ENCODE measurements at regions not wholly inside any gene's neighbourhood (a gene's known extent, or its start where the extent isn't known, plus 50 kb on each side); places are given as distances from the start of the nearest gene placed in this dataset.

- no peak overlapping the region for H3K4me3 ChIP-seq (ENCODE audit: low read depth in 1 of 2, low read length in 2 of 2)
- no peaks in the 10 kb centered on the region for H3K79me2 ChIP-seq (ENCODE audit: insufficient read depth, low read length)
- peaks cover 12% of the 10 kb centered on the region for H3K4me1 ChIP-seq (ENCODE audit: insufficient read depth, low read length)
- no peak overlapping the region for H3K9ac ChIP-seq (ENCODE audit: low read depth, low read length)
- H3K36me3 ChIP-seq (ENCODE audit: insufficient read depth, low read length), result no peaks in the 10 kb centered on the region
- DNase-seq, result no peak
- no peak overlapping the region for H3K27ac ChIP-seq (ENCODE audit: low read length)
- no peaks in the 10 kb centered on the region for H3K27me3 ChIP-seq (ENCODE audit: insufficient read depth, low read length, poor library complexity)
- TF ChIP-seq CTCF (IDR thresholded peaks at IDR 0.05; ENCODE audit: borderline replicate concordance, extremely low read depth, low read length, poor library complexity, severe bottlenecking) (no peak), EZH2 (IDR thresholded peaks at IDR 0.05; ENCODE audit: borderline replicate concordance, low read depth, low read length, severe bottlenecking) (no peak)
- 0 out of 3 replicates have a peak, but pooled peaks have one; percentile 40 for ATAC-seq (ENCODE audit: insufficient read depth, low read depth)
- H3K9me3 ChIP-seq (ENCODE audit: insufficient read depth, low read length, severe bottlenecking), result no peaks in the 10 kb centered on the region
- H4K20me1 ChIP-seq (ENCODE audit: insufficient read depth, low read length), result no peaks in the 10 kb centered on the region
- no peak overlapping the region for H2AFZ ChIP-seq (ENCODE audit: low read depth, low read length)
- no peak overlapping the region for H3K4me2 ChIP-seq (ENCODE audit: insufficient read depth, low read length)
These were observed 52.0 kb downstream of the OLIG1 start for GRCh38 chr21:33121715-33122475.

- H2AFZ ChIP-seq (ENCODE audit: low read depth, low read length), result no peak overlapping the region
- no peaks in the 10 kb centered on the region for H3K9me3 ChIP-seq (ENCODE audit: insufficient read depth, low read length, severe bottlenecking)
- H3K4me3 ChIP-seq (ENCODE audit: low read depth in 1 of 2, low read length in 2 of 2), result no peak overlapping the region
- H3K4me1 ChIP-seq (ENCODE audit: insufficient read depth, low read length), result peaks cover 6% of the 10 kb centered on the region
- no peaks in the 10 kb centered on the region for H3K36me3 ChIP-seq (ENCODE audit: insufficient read depth, low read length)
- ATAC-seq (ENCODE audit: insufficient read depth, low read depth) (no peak), DNase-seq (no peak)
- no peaks in the 10 kb centered on the region for H3K79me2 ChIP-seq (ENCODE audit: insufficient read depth, low read length)
- H4K20me1 ChIP-seq (ENCODE audit: insufficient read depth, low read length), result no peaks in the 10 kb centered on the region
- TF ChIP-seq CTCF (IDR thresholded peaks at IDR 0.05; ENCODE audit: borderline replicate concordance, extremely low read depth, low read length, poor library complexity, severe bottlenecking), result no peak
- no peak for TF ChIP-seq EZH2 (IDR thresholded peaks at IDR 0.05; ENCODE audit: borderline replicate concordance, low read depth, low read length, severe bottlenecking)
- no peak overlapping the region for H3K4me2 ChIP-seq (ENCODE audit: insufficient read depth, low read length)
- no peak overlapping the region for H3K27ac ChIP-seq (ENCODE audit: low read length)
- no peak overlapping the region for H3K9ac ChIP-seq (ENCODE audit: low read depth, low read length)
- H3K27me3 ChIP-seq (ENCODE audit: insufficient read depth, low read length, poor library complexity), result no peaks in the 10 kb centered on the region
These were observed 52.6 kb downstream of the OLIG1 start for GRCh38 chr21:33122507-33122906.

- H2AFZ ChIP-seq (ENCODE audit: low read depth, low read length), result no peak overlapping the region
- no peak overlapping the region for H3K27ac ChIP-seq (ENCODE audit: low read length)
- H3K4me2 ChIP-seq (ENCODE audit: insufficient read depth, low read length), result no peak overlapping the region
- no peaks in the 10 kb centered on the region for H3K4me1 ChIP-seq (ENCODE audit: insufficient read depth, low read length)
- H3K36me3 ChIP-seq (ENCODE audit: insufficient read depth, low read length), result no peaks in the 10 kb centered on the region
- no peaks in the 10 kb centered on the region for H3K9me3 ChIP-seq (ENCODE audit: insufficient read depth, low read length, severe bottlenecking)
- H3K9ac ChIP-seq (ENCODE audit: low read depth, low read length), result no peak overlapping the region
- no peaks in the 10 kb centered on the region for H3K27me3 ChIP-seq (ENCODE audit: insufficient read depth, low read length, poor library complexity)
- H3K4me3 ChIP-seq (ENCODE audit: low read depth in 1 of 2, low read length in 2 of 2), result no peak overlapping the region
- ATAC-seq (ENCODE audit: insufficient read depth, low read depth) (peak; percentile 58; the same call in 2 of the 3 replicates), DNase-seq (no peak)
- no peaks in the 10 kb centered on the region for H4K20me1 ChIP-seq (ENCODE audit: insufficient read depth, low read length)
- TF ChIP-seq EZH2 (IDR thresholded peaks at IDR 0.05; ENCODE audit: borderline replicate concordance, low read depth, low read length, severe bottlenecking), result no peak
- TF ChIP-seq CTCF (IDR thresholded peaks at IDR 0.05; ENCODE audit: borderline replicate concordance, extremely low read depth, low read length, poor library complexity, severe bottlenecking), result no peak
- no peaks in the 10 kb centered on the region for H3K79me2 ChIP-seq (ENCODE audit: insufficient read depth, low read length)
These were observed 53.6 kb downstream of the OLIG1 start for GRCh38 chr21:33123374-33124123.

Data from DND-41 (cell line).